ENCODE measurements at regions not wholly inside any gene's neighbourhood (a gene's known extent, or its start where the extent isn't known, plus 50 kb on each side); places are given as distances from the start of the nearest gene placed in this dataset.
"Not testable (repeated sequence)": the region's sequence is repeated elsewhere in the genome, so short reads cannot be mapped to it uniquely, and the experiment has no call there.

GRCh38 chr4:126630230-126630629, 1002.5 kb upstream of the INTU start:
- Mint-ChIP-seq H3K27me3 (no peaks in the 10 kb centered on the region), H3K27ac (no peak overlapping the region), H3K4me1 (no peaks in the 10 kb centered on the region), H3K36me3 (ENCODE audit: low read depth) (no peaks in the 10 kb centered on the region), H3K9me3 (no peaks in the 10 kb centered on the region), H3K4me3 (no peak overlapping the region)
- intact Hi-C loops (cut with micrococcal nuclease) = no loop called here
- DNase-seq = no peak

GRCh38 chr4:126633306-126633705, 999.5 kb upstream of the INTU start:
- Mint-ChIP-seq H3K27me3 (no peaks in the 10 kb centered on the region), H3K27ac (no peak overlapping the region), H3K9me3 (no peaks in the 10 kb centered on the region), H3K36me3 (ENCODE audit: low read depth) (no peaks in the 10 kb centered on the region), H3K4me1 (no peaks in the 10 kb centered on the region), H3K4me3 (no peak overlapping the region)
- intact Hi-C loops (cut with micrococcal nuclease) = no loop called here
- no peak for DNase-seq

- no peaks in the 10 kb centered on the region for H3K9me3 Mint-ChIP-seq
- H3K4me1 Mint-ChIP-seq = no peaks in the 10 kb centered on the region
- no peaks in the 10 kb centered on the region for H3K36me3 Mint-ChIP-seq (ENCODE audit: low read depth)
- no peak for DNase-seq
- no peaks in the 10 kb centered on the region for H3K27me3 Mint-ChIP-seq
- H3K27ac Mint-ChIP-seq = no peak overlapping the region
- H3K4me3 Mint-ChIP-seq = no peak overlapping the region
- intact Hi-C loops (cut with micrococcal nuclease) = no loop called here
Observed at GRCh38 chr4:126637706-126638105, 995.1 kb upstream of the INTU start.

- DNase-seq = no peak
- H3K4me1 Mint-ChIP-seq = no peaks in the 10 kb centered on the region
- no peaks in the 10 kb centered on the region for H3K27me3 Mint-ChIP-seq
- no peaks in the 10 kb centered on the region for H3K9me3 Mint-ChIP-seq
- H3K27ac Mint-ChIP-seq = no peak overlapping the region
- no peak overlapping the region for H3K4me3 Mint-ChIP-seq
- intact Hi-C loops (cut with micrococcal nuclease) = no loop called here
- no peaks in the 10 kb centered on the region for H3K36me3 Mint-ChIP-seq (ENCODE audit: low read depth)
Observed at GRCh38 chr4:126647320-126647719, 985.4 kb upstream of the INTU start.

GRCh38 chr4:126647756-126648397, 984.9 kb upstream of the INTU start:
- Mint-ChIP-seq H3K27me3 (no peaks in the 10 kb centered on the region), H3K4me3 (no peak overlapping the region), H3K27ac (no peak overlapping the region), H3K4me1 (no peaks in the 10 kb centered on the region), H3K36me3 (ENCODE audit: low read depth) (no peaks in the 10 kb centered on the region), H3K9me3 (no peaks in the 10 kb centered on the region)
- intact Hi-C loops (cut with micrococcal nuclease) = no loop called here
- no peak for DNase-seq

GRCh38 chr4:126658411-126658810, 974.3 kb upstream of the INTU start:
- Mint-ChIP-seq H3K9me3 (no peaks in the 10 kb centered on the region), H3K36me3 (ENCODE audit: low read depth) (no peaks in the 10 kb centered on the region), H3K27me3 (no peaks in the 10 kb centered on the region), H3K27ac (no peak overlapping the region), H3K4me3 (no peak overlapping the region), H3K4me1 (no peaks in the 10 kb centered on the region)
- intact Hi-C loops (cut with micrococcal nuclease) = no loop called here
- no peak for DNase-seq

- intact Hi-C loops (cut with micrococcal nuclease) = no loop called here
- Mint-ChIP-seq H3K9me3 (no peaks in the 10 kb centered on the region), H3K27ac (no peak overlapping the region), H3K27me3 (no peaks in the 10 kb centered on the region), H3K4me3 (no peak overlapping the region), H3K36me3 (ENCODE audit: low read depth) (no peaks in the 10 kb centered on the region), H3K4me1 (no peaks in the 10 kb centered on the region)
- no peak for DNase-seq
Observed at GRCh38 chr4:126661194-126661593, 971.6 kb upstream of the INTU start.

- Mint-ChIP-seq H3K9me3 (no peaks in the 10 kb centered on the region), H3K27me3 (no peaks in the 10 kb centered on the region), H3K36me3 (ENCODE audit: low read depth) (no peaks in the 10 kb centered on the region), H3K4me3 (no peak overlapping the region), H3K27ac (no peak overlapping the region), H3K4me1 (no peaks in the 10 kb centered on the region)
- intact Hi-C loops (cut with micrococcal nuclease) = no loop called here
- no peak for DNase-seq
Observed at GRCh38 chr4:126664839-126665238, 967.9 kb upstream of the INTU start.

GRCh38 chr4:126670038-126670437, 962.7 kb upstream of the INTU start:
- not testable (repeated sequence) for DNase-seq

GRCh38 chr4:126678618-126679017, 954.1 kb upstream of the INTU start:
- Mint-ChIP-seq H3K27ac (no peak overlapping the region), H3K4me3 (no peak overlapping the region)
- intact Hi-C loops (cut with micrococcal nuclease) = no loop called here

More at GRCh38 chr4:126670038-126670437, 962.7 kb upstream of the INTU start:
- intact Hi-C loops (cut with micrococcal nuclease); H3K9me3 Mint-ChIP-seq; H3K4me3 Mint-ChIP-seq; H3K4me1 Mint-ChIP-seq; H3K36me3 Mint-ChIP-seq (ENCODE audit: low read depth); H3K27ac Mint-ChIP-seq; H3K27me3 Mint-ChIP-seq: not testable (repeated sequence)

GRCh38 chr4:126679303-126679702, 953.5 kb upstream of the INTU start:
- H3K27ac Mint-ChIP-seq = no peak overlapping the region
- H3K9me3 Mint-ChIP-seq = no peaks in the 10 kb centered on the region
- H3K27me3 Mint-ChIP-seq = no peaks in the 10 kb centered on the region
- no peaks in the 10 kb centered on the region for H3K4me1 Mint-ChIP-seq
- intact Hi-C loops (cut with micrococcal nuclease) = no loop called here
- H3K4me3 Mint-ChIP-seq = no peak overlapping the region
- H3K36me3 Mint-ChIP-seq (ENCODE audit: low read depth) = no peaks in the 10 kb centered on the region
- no peak for DNase-seq

More at GRCh38 chr4:126678618-126679017, 954.1 kb upstream of the INTU start:
- DNase-seq = no peak
- H3K36me3 Mint-ChIP-seq (ENCODE audit: low read depth) = no peaks in the 10 kb centered on the region
- no peaks in the 10 kb centered on the region for H3K9me3 Mint-ChIP-seq
- H3K27me3 Mint-ChIP-seq = no peaks in the 10 kb centered on the region
- H3K4me1 Mint-ChIP-seq = no peaks in the 10 kb centered on the region

- Mint-ChIP-seq H3K4me3 (no peak overlapping the region), H3K36me3 (ENCODE audit: low read depth) (no peaks in the 10 kb centered on the region), H3K27ac (no peak overlapping the region), H3K4me1 (no peaks in the 10 kb centered on the region), H3K27me3 (no peaks in the 10 kb centered on the region), H3K9me3 (no peaks in the 10 kb centered on the region)
- intact Hi-C loops (cut with micrococcal nuclease) = no loop called here
- DNase-seq = no peak
Observed at GRCh38 chr4:126682250-126682649, 950.5 kb upstream of the INTU start.

- DNase-seq = no peak
- no peaks in the 10 kb centered on the region for H3K36me3 Mint-ChIP-seq (ENCODE audit: low read depth)
- no peak overlapping the region for H3K4me3 Mint-ChIP-seq
- intact Hi-C loops (cut with micrococcal nuclease) = no loop called here
- H3K27me3 Mint-ChIP-seq = no peaks in the 10 kb centered on the region
- no peak overlapping the region for H3K27ac Mint-ChIP-seq
- H3K4me1 Mint-ChIP-seq = no peaks in the 10 kb centered on the region
- H3K9me3 Mint-ChIP-seq = peaks cover 3% of the 10 kb centered on the region
Observed at GRCh38 chr4:126686491-126686890, 946.3 kb upstream of the INTU start.

GRCh38 chr4:126687655-126688358, 945.0 kb upstream of the INTU start:
- intact Hi-C loops (cut with micrococcal nuclease) = no loop called here
- H3K9me3 Mint-ChIP-seq = peaks cover 3% of the 10 kb centered on the region
- H3K4me1 Mint-ChIP-seq = no peaks in the 10 kb centered on the region
- no peaks in the 10 kb centered on the region for H3K36me3 Mint-ChIP-seq (ENCODE audit: low read depth)
- H3K27me3 Mint-ChIP-seq = no peaks in the 10 kb centered on the region
- H3K4me3 Mint-ChIP-seq = no peak overlapping the region
- H3K27ac Mint-ChIP-seq = no peak overlapping the region
- no peak for DNase-seq

- Mint-ChIP-seq H3K27ac (no peak overlapping the region), H3K36me3 (ENCODE audit: low read depth) (no peaks in the 10 kb centered on the region), H3K9me3 (peaks cover 3% of the 10 kb centered on the region), H3K4me1 (no peaks in the 10 kb centered on the region), H3K27me3 (no peaks in the 10 kb centered on the region), H3K4me3 (no peak overlapping the region)
- DNase-seq = no peak
- intact Hi-C loops (cut with micrococcal nuclease) = no loop called here
Observed at GRCh38 chr4:126691797-126692196, 941.0 kb upstream of the INTU start.
